SH-SY5Y (cell line): ENCODE measurements at regions not wholly inside any gene's neighbourhood (a gene's known extent, or its start where the extent isn't known, plus 50 kb on each side); places are given as distances from the start of the nearest gene placed in this dataset.

Experiments
- GATA2 ChIP-seq: IDR thresholded peaks from 2 replicates; pipeline ENCODE4 v1.6.1; 2011; ENCODE audit warnings: mild to moderate bottlenecking, low read depth, low read length
- GATA3 ChIP-seq: IDR thresholded peaks from 2 replicates; pipeline ENCODE4 v1.6.1; 2011; ENCODE audit warnings: low read depth, mild to moderate bottlenecking, low read length, moderate library complexity

- TF ChIP-seq GATA3 (no peak), GATA2 (no peak)
These were observed 118.2 kb upstream of the KIF5B start for GRCh38 chr10:32174349-32174893.
